ENCODE measurements at regions not wholly inside any gene's neighbourhood (a gene's known extent, or its start where the extent isn't known, plus 50 kb on each side); places are given as distances from the start of the nearest gene placed in this dataset.

DNA sequence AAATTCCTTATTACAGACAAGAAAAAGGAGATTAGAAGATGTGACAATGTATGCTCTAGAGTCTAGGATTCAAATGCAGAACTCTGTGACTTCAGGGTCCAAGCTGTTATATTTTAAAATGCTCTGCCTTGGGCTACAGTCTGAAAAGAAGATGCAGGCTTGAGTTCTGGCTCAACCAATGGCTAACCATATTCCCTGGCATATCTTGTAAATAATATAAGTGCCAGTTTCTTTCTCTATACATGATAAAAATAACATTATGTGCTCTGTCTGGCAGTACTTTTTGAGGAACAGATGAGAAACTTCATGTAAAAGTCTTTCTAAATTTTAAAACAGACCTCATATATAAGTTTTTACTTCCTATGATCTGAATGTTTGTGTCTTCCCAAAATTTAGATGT, 926.5 kb upstream of the CDH6 start:
- TF ChIP-seq, protein P1, sequence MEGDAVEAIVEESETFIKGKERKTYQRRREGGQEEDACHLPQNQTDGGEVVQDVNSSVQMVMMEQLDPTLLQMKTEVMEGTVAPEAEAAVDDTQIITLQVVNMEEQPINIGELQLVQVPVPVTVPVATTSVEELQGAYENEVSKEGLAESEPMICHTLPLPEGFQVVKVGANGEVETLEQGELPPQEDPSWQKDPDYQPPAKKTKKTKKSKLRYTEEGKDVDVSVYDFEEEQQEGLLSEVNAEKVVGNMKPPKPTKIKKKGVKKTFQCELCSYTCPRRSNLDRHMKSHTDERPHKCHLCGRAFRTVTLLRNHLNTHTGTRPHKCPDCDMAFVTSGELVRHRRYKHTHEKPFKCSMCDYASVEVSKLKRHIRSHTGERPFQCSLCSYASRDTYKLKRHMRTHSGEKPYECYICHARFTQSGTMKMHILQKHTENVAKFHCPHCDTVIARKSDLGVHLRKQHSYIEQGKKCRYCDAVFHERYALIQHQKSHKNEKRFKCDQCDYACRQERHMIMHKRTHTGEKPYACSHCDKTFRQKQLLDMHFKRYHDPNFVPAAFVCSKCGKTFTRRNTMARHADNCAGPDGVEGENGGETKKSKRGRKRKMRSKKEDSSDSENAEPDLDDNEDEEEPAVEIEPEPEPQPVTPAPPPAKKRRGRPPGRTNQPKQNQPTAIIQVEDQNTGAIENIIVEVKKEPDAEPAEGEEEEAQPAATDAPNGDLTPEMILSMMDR (IDR thresholded peaks at IDR 0.05) = no peak
- TF ChIP-seq EZH2 (IDR thresholded peaks at IDR 0.05) = no peak
- TF ChIP-seq EZH2phosphoT487 (IDR thresholded peaks at IDR 0.05) = no peak
- Mint-ChIP-seq H3K9me3 (no peaks in the 10 kb centered on the region), H3K27me3 (ENCODE audit: insufficient read depth, low read depth) (peaks cover 2% of the 10 kb centered on the region), H3K27ac (no peak overlapping the region), H3K4me1 (peaks cover 7% of the 10 kb centered on the region), H3K36me3 (no peaks in the 10 kb centered on the region), H3K4me3 (no peak overlapping the region)
- H3K4me3 ChIP-seq = no peak overlapping the region
- no peaks in the 10 kb centered on the region for H3F3A ChIP-seq (ENCODE audit: low read depth)
- no peaks in the 10 kb centered on the region for H3K36me3 ChIP-seq
- H3K27me3 ChIP-seq = no peaks in the 10 kb centered on the region
- DNase-seq (ENCODE audit: low spot score) = no peak
- no peak overlapping the region for H3K9ac ChIP-seq
- no peaks in the 10 kb centered on the region for H3K79me2 ChIP-seq (ENCODE audit: low read depth)
- H3K4me2 ChIP-seq = no peak overlapping the region
- H3K27ac ChIP-seq = no peak overlapping the region
- no peak overlapping the region for H2AFZ ChIP-seq (replicated peaks)
- no peaks in the 10 kb centered on the region for H4K20me1 ChIP-seq (ENCODE audit: low read depth)
- no peaks in the 10 kb centered on the region for H3K4me1 ChIP-seq
- H3K9me3 ChIP-seq (ENCODE audit: low read depth) = no peaks in the 10 kb centered on the region

GRCh38 chr5:30239331-30240022, 954.0 kb upstream of the CDH6 start:
- H3K36me3 ChIP-seq = no peaks in the 10 kb centered on the region
- no peaks in the 10 kb centered on the region for H4K20me1 ChIP-seq (ENCODE audit: low read depth)
- no peaks in the 10 kb centered on the region for H3K9me3 ChIP-seq (ENCODE audit: low read depth)
- H2AFZ ChIP-seq (replicated peaks) = no peak overlapping the region
- TF ChIP-seq EZH2 (IDR thresholded peaks at IDR 0.05) (no peak), EZH2phosphoT487 (IDR thresholded peaks at IDR 0.05) (no peak)
- TF ChIP-seq, protein P1 (IDR thresholded peaks at IDR 0.05) = no peak
- H3K27me3 ChIP-seq = no peaks in the 10 kb centered on the region
- H3K4me1 ChIP-seq = no peaks in the 10 kb centered on the region
- Mint-ChIP-seq H3K27ac (no peak overlapping the region), H3K36me3 (no peaks in the 10 kb centered on the region), H3K27me3 (ENCODE audit: insufficient read depth, low read depth) (no peaks in the 10 kb centered on the region), H3K9me3 (no peaks in the 10 kb centered on the region), H3K4me1 (peaks cover 2% of the 10 kb centered on the region), H3K4me3 (no peak overlapping the region)
- no peaks in the 10 kb centered on the region for H3K79me2 ChIP-seq (ENCODE audit: low read depth)
- H3K27ac ChIP-seq = no peak overlapping the region
- no peak for DNase-seq (ENCODE audit: low spot score)
- no peak overlapping the region for H3K9ac ChIP-seq
- no peak overlapping the region for H3K4me3 ChIP-seq
- no peaks in the 10 kb centered on the region for H3F3A ChIP-seq (ENCODE audit: low read depth)
- H3K4me2 ChIP-seq = no peak overlapping the region

- Histone ChIP-seq H3K27me3 (no peaks in the 10 kb centered on the region), H3K79me2 (ENCODE audit: low read depth) (no peaks in the 10 kb centered on the region), H3F3A (ENCODE audit: low read depth) (no peaks in the 10 kb centered on the region), H3K4me1 (no peaks in the 10 kb centered on the region), H3K4me2 (no peak overlapping the region), H2AFZ (replicated peaks) (no peak overlapping the region), H3K9me3 (ENCODE audit: low read depth) (no peaks in the 10 kb centered on the region), H3K4me3 (no peak overlapping the region), H3K9ac (no peak overlapping the region), H3K36me3 (no peaks in the 10 kb centered on the region), H3K27ac (no peak overlapping the region), H4K20me1 (ENCODE audit: low read depth) (no peaks in the 10 kb centered on the region)
- H3K27me3 Mint-ChIP-seq (ENCODE audit: insufficient read depth, low read depth) = no peaks in the 10 kb centered on the region
- no peaks in the 10 kb centered on the region for H3K36me3 Mint-ChIP-seq
- DNase-seq (ENCODE audit: low spot score) = no peak
- H3K27ac Mint-ChIP-seq = no peak overlapping the region
- H3K4me3 Mint-ChIP-seq = no peak overlapping the region
- H3K9me3 Mint-ChIP-seq = no peaks in the 10 kb centered on the region
- no peak for TF ChIP-seq EZH2phosphoT487 (IDR thresholded peaks at IDR 0.05)
- TF ChIP-seq, protein P1 (IDR thresholded peaks at IDR 0.05) = no peak
- TF ChIP-seq EZH2 (IDR thresholded peaks at IDR 0.05) = no peak
- H3K4me1 Mint-ChIP-seq = no peaks in the 10 kb centered on the region
These were observed 956.3 kb upstream of the CDH6 start for GRCh38 chr5:30237189-30237588.
